Kidney (tissue), 13 donors: ENCODE measurements at regions not wholly inside any gene's neighbourhood (a gene's known extent, or its start where the extent isn't known, plus 50 kb on each side); places are given as distances from the start of the nearest gene placed in this dataset.

Experiments used
- DNase-seq, 5 donors: peaks; one replicate each; pipeline ENCODE4 v3.0.0-alpha.2; 2013 to 2020
- FAIRE-seq: peaks from 2 replicates; lab custom pipeline; 2012; peaks lifted over from hg19 to GRCh38; lab: Jason Lieb, UNC
- H3K27ac ChIP-seq, 2 donors: one replicate each; pipeline ENCODE4 v1.7.0; 2013; ENCODE audit warnings: low read depth in 2 of 2, low read length in 2 of 2, inconsistent platforms in 1 of 2
- H3K27me3 ChIP-seq: one replicate; pipeline ENCODE4 v1.7.1; 2013; ENCODE audit warnings: low read length, inconsistent platforms; ENCODE audit not compliant: control insufficient read depth, insufficient read depth
- H3K36me3 ChIP-seq, 3 donors: one replicate each; pipeline versions ENCODE4 v1.7.0 to v1.7.1; 2013; ENCODE audit warnings: low read length in 3 of 3, control low read depth in 1 of 3, inconsistent platforms in 1 of 3; ENCODE audit not compliant: insufficient read depth in 3 of 3, control insufficient read depth in 2 of 3
- H3K4me1 ChIP-seq, 3 donors: one replicate each; pipeline versions ENCODE4 v1.7.0 to v1.7.1; 2013; ENCODE audit warnings: low read length in 3 of 3, inconsistent platforms in 1 of 3, low read depth in 1 of 3; ENCODE audit not compliant: control insufficient read depth in 2 of 3, insufficient read depth in 2 of 3
- H3K4me3 ChIP-seq, 3 donors: one replicate each; pipeline versions ENCODE4 v1.7.0 to v1.8.1; 2013; ENCODE audit warnings: low read length in 3 of 3, control low read depth in 1 of 3, inconsistent platforms in 1 of 3
- H3K9ac ChIP-seq, 3 donors: one replicate each; pipeline versions ENCODE4 v1.7.0 to v1.7.1; 2013; ENCODE audit warnings: low read length in 3 of 3, control low read depth in 1 of 3, inconsistent platforms in 1 of 3
- H3K9me3 ChIP-seq, 3 donors: one replicate each; pipeline versions ENCODE4 v1.7.0 to v1.7.1; 2013; ENCODE audit warnings: low read length in 3 of 3, control low read depth in 1 of 3, inconsistent platforms in 1 of 3; ENCODE audit not compliant: control insufficient read depth in 2 of 3, insufficient read depth in 1 of 3
- CTCF ChIP-seq: IDR thresholded peaks from 3 replicates; pipeline ENCODE4 v1.5.1; 2012; ENCODE audit warnings: mild to moderate bottlenecking, moderate library complexity, borderline replicate concordance; ENCODE audit not compliant: insufficient read depth; ENCODE audit errors: extremely low read depth
- intact Hi-C: fragments of 100-400 bp; cut with DNase I; formaldehyde crosslinking; loops from one replicate; pipeline ENCODE4 v1.11.1; 2022
- donor health status: control.
- donor health status: control.
- donor health status: control.
- donor health status: control.
- donor health status: control.
- donor health status: DM: yes; HTN: yes; CAD: no.
- donor health status: Normal renal cell carcinoma (clear cell type).

GRCh38 chr11:127997594-127997993, 589.8 kb downstream of the ETS1 start:
- intact Hi-C loops, result no loop called here
- no peaks in the 10 kb centered on the region for H3K36me3 ChIP-seq
- H3K4me3 ChIP-seq, result no peak overlapping the region
- no peaks in the 10 kb centered on the region for H3K9me3 ChIP-seq
- FAIRE-seq, result no peak
- no peak overlapping the region for H3K27ac ChIP-seq
- H3K9ac ChIP-seq, result no peak overlapping the region
- DNase-seq, result no peak
- TF ChIP-seq CTCF, result no peak
- H3K4me1 ChIP-seq, result no peaks in the 10 kb centered on the region
- H3K27me3 ChIP-seq, result no peaks in the 10 kb centered on the region

- no peak for TF ChIP-seq CTCF
- H3K9me3 ChIP-seq, result no peaks in the 10 kb centered on the region
- intact Hi-C loops, result no loop called here
- H3K27me3 ChIP-seq, result no peaks in the 10 kb centered on the region
- DNase-seq (no peak), FAIRE-seq (no peak)
- no peak overlapping the region for H3K4me3 ChIP-seq
- H3K27ac ChIP-seq, result no peak overlapping the region
- no peak overlapping the region for H3K9ac ChIP-seq
- no peaks in the 10 kb centered on the region for H3K36me3 ChIP-seq
- H3K4me1 ChIP-seq, result no peaks in the 10 kb centered on the region
These were observed 590.5 kb downstream of the ETS1 start for GRCh38 chr11:127996825-127997224.

- H3K9ac ChIP-seq, result no peak overlapping the region
- no peak overlapping the region for H3K27ac ChIP-seq
- no peaks in the 10 kb centered on the region for H3K27me3 ChIP-seq
- FAIRE-seq (no peak), DNase-seq (no peak)
- no peaks in the 10 kb centered on the region for H3K4me1 ChIP-seq
- no peaks in the 10 kb centered on the region for H3K36me3 ChIP-seq
- H3K9me3 ChIP-seq, result no peaks in the 10 kb centered on the region
- intact Hi-C loops, result no loop called here
- H3K4me3 ChIP-seq, result no peak overlapping the region
- no peak for TF ChIP-seq CTCF
These were observed 591.4 kb downstream of the ETS1 start for GRCh38 chr11:127995921-127996320.

- no peak for TF ChIP-seq CTCF
These were observed 592.6 kb downstream of the ETS1 start for GRCh38 chr11:127994736-127995135.

More at GRCh38 chr11:127994736-127995135, 592.6 kb downstream of the ETS1 start:
- Histone ChIP-seq H3K9ac (no peak overlapping the region), H3K4me1 (no peaks in the 10 kb centered on the region), H3K36me3 (no peaks in the 10 kb centered on the region), H3K27ac (no peak overlapping the region), H3K9me3 (no peaks in the 10 kb centered on the region), H3K27me3 (no peaks in the 10 kb centered on the region), H3K4me3 (no peak overlapping the region)
- intact Hi-C loops, result no loop called here
- FAIRE-seq (no peak), DNase-seq (no peak)
